Glomerular endothelial cell (primary cell): ENCODE measurements at regions not wholly inside any gene's neighbourhood (a gene's known extent, or its start where the extent isn't known, plus 50 kb on each side); places are given as distances from the start of the nearest gene placed in this dataset.

Experiments
- DNase-seq: peaks from one replicate; pipeline ENCODE4 v3.0.0-alpha.2; 2011; ENCODE audit warnings: low read depth, low spot score; ENCODE audit errors: extremely low read depth

DNA sequence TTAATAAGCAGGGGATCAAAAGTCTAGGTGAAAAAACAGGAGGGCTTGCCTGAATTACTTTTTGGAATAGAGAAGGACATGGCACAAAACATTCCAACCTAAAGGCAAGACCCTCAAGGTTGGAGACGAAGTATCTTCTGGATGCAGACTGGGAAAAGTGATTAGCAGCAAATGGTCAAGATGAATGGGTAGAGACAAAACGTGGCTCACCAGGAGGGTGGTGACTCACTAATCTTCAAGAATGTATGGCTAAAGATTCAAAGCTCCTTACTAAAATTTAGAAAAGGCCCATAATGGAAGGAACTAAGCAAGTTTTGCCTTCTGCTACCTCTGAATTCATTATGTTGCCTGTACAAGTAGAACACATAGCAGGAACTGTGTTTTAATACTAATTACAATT lies 469.5 kb upstream of the RBFOX1 start:
- no peak for DNase-seq

GRCh38 chr16:6861815-6862477 lies 470.7 kb upstream of the RBFOX1 start:
- DNase-seq = no peak

DNA sequence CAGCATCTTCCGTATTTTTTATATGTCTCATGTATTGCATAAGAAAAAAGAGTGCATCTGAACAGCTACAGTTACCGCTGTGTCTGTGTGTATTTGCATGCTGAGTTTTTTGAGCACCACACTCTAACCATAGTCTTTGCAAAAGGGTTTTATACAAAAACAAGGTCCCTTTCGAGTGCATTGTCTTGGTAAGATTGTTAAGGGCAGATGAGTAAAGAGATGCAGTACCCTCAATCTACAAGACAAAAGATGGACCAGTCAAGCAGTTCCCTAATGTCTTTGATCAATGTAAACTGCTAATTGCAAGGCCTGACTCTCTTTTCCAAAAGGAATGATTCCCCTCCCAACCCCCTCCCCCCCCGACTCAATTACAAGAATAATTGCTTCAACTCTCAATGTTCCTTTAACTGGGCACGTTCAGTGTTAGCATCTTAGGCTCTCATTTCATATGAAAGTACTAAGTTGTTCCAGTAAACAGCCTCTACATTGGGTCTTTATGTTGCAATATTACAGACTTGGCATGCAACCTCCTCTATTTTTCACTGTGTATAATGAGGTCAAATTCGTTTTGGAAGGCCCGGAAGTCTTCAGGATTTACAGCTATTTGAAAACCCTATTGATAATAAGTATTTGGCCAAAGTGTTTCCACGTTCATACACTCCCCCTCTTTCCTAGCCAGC lies 471.4 kb upstream of the RBFOX1 start:
- DNase-seq = no peak

- DNase-seq = no peak
These were observed 475.1 kb upstream of the RBFOX1 start for GRCh38 chr16:6857575-6857974.

DNA sequence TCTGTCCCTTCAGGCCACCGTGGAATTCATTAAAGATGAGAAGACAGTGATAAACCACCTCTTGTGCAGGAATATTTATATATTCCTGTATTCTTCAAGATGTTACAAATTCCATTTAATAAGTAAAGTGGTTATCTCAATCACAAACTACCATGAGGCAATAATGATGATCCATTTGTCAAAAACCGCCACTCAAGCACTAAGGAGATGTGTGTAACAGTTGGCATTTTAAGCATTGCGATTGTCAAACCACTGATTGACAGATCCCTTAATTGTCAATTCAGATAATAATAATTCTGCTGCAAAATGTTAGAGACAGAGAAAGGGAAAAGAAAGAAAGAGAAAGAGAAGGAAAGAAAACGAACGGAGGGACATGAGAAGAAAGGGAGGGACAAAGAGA lies 476.1 kb upstream of the RBFOX1 start:
- no peak for DNase-seq

- no peak for DNase-seq
These were observed 479.1 kb upstream of the RBFOX1 start for GRCh38 chr16:6853565-6853964.

- DNase-seq = no peak
These were observed 479.9 kb upstream of the RBFOX1 start for GRCh38 chr16:6852643-6853225.

GRCh38 chr16:6846452-6846851 lies 486.2 kb upstream of the RBFOX1 start:
- no peak for DNase-seq

GRCh38 chr16:6841392-6841791 lies 491.3 kb upstream of the RBFOX1 start:
- no peak for DNase-seq

DNA sequence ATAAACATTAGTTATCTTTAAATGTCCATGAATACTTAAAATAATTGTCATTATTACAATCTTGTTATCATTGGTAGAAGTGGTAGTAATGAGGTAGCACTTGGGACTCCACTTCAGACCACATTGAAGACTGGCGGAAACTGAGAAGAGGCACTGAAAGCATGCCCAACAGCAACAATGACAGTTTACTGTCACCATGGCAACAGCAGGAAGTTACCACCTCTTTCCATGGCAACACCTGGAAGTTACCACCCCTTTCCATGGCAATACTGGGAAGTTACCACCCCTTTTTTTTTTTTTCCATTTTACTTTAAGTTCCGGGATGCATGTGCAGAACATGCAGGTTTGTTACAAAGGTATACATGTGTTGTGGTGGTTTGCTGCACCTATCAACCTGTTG lies 494.9 kb upstream of the RBFOX1 start:
- no peak for DNase-seq

GRCh38 chr16:6836766-6837165 lies 495.9 kb upstream of the RBFOX1 start:
- DNase-seq = no peak

DNA sequence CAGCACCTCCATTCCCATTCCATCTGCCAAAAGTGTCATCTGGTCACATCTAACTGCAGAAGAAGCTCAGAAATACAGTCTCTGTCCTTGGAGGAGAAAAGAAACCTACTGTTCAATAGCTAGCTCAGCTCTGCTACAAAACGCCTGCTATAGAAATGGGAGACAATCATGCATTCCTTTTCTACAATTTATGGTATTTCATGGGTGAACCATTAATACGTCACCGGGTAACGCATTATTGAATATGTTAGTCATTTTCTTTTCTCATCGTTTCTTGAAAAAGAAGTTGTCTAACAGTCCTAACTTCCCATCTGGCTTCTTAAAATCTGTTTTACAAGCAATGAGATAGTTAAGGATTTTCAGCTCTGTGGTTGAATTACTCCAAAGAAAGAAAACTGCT lies 496.7 kb upstream of the RBFOX1 start:
- DNase-seq = no peak

- no peak for DNase-seq
These were observed 497.1 kb upstream of the RBFOX1 start for GRCh38 chr16:6835516-6835915.

- DNase-seq = no peak
These were observed 504.0 kb upstream of the RBFOX1 start for GRCh38 chr16:6828690-6829089.

- DNase-seq = no peak
These were observed 504.7 kb upstream of the RBFOX1 start for GRCh38 chr16:6827931-6828330.

DNA sequence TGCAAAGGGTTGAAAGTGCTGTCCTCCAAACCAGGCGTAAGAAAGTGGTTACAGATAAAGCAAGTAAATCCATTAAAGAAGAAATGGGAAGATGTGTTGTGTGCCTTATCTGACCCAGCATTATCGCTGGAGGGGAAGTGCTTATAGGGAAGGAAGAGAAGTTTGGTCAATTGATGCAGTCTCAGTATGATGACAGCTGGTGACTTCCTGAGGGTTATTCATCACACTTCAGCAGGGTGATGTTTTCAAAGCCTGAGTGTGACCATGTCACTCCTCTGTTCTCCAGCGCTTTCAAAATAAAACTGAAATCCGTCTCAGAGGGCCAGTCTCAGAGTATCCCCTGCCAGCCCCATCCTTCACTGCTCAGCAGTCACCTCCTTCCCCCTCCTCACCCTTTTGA lies 505.4 kb upstream of the RBFOX1 start:
- no peak for DNase-seq

DNA sequence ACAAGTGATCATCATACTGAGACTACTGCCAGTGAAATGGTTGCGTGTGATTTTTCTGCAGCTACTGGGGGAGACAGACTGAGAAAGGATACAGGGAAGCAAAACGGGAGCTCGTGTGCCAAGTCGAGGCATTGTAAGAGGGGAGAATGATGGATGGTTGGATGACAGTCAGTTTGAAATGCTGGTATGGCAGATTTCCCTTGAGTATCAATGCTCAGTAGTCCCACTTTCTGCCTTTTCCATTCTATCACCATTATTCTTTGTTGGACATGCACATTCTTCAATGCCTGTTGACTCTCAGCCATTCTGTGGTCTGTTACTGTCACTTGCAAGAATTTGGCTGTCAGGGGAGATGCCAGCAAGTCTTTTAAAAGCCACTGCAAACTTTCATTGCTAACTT lies 510.6 kb upstream of the RBFOX1 start:
- DNase-seq = no peak

DNA sequence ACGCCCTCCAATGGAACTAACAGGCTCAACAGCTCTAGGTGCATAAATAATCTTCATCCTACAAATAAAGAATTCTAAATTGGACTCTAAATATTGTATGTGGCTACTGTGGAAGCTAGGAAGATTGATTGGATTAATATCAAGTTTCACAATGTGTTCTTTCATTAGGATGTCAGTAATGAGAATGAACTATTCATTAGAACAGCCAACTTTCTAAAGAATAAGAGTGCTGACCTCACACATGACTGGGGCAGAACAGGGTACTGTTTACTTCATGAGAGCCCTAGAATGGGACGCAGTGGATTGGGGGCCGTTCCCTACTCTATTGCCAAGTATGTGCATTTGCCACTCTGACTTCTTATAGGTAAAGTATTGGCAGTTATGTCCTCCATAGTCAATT lies 528.2 kb upstream of the RBFOX1 start:
- no peak for DNase-seq

GRCh38 chr16:6803176-6803575 lies 529.5 kb upstream of the RBFOX1 start:
- DNase-seq = no peak

DNA sequence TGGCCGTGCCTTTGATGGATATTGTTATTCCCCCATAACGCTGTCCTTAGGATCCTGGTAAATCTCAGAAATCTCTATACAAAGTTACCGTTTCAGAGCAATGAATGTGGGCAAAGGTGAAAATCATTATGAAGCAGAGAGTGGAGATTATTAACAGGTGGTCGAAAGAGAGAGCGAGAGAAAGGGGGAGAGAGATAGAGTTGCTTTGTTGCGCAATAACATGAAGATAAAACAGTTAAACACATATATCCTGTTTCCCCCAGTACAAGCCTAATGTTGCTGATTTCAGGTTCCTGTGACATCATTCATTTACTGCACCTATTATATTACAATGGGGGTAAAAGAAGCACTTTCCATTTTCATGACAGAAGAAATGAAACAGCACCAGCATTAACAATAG lies 535.4 kb upstream of the RBFOX1 start:
- no peak for DNase-seq

- DNase-seq = no peak
These were observed 555.0 kb upstream of the RBFOX1 start for GRCh38 chr16:6777624-6778023.

DNA sequence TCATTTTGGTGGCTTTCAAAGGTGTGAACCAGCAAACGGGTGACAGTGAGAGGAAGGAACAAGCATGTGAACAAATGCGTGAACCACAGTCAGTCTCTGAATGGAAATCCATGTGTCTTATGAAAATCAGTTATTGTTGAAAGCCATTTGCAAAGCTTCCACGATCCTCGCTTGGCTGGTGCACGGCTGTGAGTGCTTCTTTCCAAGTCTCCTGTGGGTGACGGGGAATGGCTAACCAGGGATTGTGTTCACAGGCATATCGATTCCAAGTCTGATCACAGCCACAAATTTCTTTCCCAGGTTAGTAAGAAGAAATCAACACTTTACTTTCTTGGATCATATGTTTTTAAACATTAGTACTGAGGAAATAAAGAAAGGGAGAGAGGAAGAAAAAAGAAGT lies 556.9 kb upstream of the RBFOX1 start:
- no peak for DNase-seq
